LNCaP clone FGC (cell line): ENCODE measurements at regions not wholly inside any gene's neighbourhood (a gene's known extent, or its start where the extent isn't known, plus 50 kb on each side); places are given as distances from the start of the nearest gene placed in this dataset.

ENCODE experiments used
- DNase-seq: peaks from one replicate; pipeline ENCODE4 v3.0.0-alpha.2; 2011; ENCODE audit warnings: low read depth
- H3K4me3 ChIP-seq: 2 replicates; pipeline ENCODE4 v1.5.1; 2011; ENCODE audit warnings: mild to moderate bottlenecking, low read depth, low read length, control low read depth
- TF ChIP-seq, protein P1 (sequence below): IDR thresholded peaks from 2 replicates; pipeline ENCODE4 v1.5.1; 2012; ENCODE audit warnings: mild to moderate bottlenecking; ENCODE audit not compliant: control insufficient read depth, insufficient read depth; ENCODE audit errors: extremely low read depth

DNA sequence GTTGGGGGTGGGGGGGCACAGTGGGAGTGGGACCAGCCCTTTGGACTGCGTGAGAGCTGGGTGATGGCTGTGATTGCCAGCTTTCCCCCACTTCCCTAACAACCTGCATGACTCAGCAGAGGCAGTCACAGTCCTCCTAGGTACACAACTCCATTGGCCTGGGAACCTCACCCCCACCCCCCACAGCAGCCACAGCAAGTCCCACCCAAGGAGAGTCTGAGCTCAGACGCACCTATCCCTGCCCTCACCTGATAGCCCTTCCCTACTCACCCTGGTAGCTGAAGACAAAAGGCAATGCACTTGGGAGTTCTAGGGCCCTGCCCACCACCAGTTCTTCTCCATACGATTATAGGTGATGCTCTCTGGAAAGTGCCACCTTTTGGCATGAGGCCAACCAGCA is 188.9 kb downstream of the ZNF648 start:
- H3K4me3 ChIP-seq = no peak overlapping the region
- TF ChIP-seq, protein P1, sequence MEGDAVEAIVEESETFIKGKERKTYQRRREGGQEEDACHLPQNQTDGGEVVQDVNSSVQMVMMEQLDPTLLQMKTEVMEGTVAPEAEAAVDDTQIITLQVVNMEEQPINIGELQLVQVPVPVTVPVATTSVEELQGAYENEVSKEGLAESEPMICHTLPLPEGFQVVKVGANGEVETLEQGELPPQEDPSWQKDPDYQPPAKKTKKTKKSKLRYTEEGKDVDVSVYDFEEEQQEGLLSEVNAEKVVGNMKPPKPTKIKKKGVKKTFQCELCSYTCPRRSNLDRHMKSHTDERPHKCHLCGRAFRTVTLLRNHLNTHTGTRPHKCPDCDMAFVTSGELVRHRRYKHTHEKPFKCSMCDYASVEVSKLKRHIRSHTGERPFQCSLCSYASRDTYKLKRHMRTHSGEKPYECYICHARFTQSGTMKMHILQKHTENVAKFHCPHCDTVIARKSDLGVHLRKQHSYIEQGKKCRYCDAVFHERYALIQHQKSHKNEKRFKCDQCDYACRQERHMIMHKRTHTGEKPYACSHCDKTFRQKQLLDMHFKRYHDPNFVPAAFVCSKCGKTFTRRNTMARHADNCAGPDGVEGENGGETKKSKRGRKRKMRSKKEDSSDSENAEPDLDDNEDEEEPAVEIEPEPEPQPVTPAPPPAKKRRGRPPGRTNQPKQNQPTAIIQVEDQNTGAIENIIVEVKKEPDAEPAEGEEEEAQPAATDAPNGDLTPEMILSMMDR = no peak
- DNase-seq = no peak

DNA sequence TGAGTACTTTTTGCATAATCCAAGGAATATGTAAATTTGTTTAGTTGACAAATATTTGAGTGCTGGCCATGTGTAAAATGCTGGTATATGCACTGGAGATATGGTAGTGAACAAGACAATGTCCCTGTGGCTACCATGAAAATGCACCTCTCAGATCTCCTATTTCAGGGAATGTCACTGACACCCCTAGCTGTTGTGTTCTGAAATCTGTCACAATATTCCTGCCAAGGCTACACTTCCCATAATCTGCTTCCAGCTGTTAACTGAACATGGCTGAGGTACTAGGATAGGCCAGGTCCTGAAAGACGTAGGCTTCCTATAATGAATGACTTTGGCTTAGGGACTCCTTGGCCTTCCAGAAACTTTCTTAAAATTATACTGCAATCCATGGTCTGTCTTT is 197.8 kb downstream of the ZNF648 start:
- TF ChIP-seq, protein P1 = no peak
- DNase-seq = no peak
- no peak overlapping the region for H3K4me3 ChIP-seq

DNA sequence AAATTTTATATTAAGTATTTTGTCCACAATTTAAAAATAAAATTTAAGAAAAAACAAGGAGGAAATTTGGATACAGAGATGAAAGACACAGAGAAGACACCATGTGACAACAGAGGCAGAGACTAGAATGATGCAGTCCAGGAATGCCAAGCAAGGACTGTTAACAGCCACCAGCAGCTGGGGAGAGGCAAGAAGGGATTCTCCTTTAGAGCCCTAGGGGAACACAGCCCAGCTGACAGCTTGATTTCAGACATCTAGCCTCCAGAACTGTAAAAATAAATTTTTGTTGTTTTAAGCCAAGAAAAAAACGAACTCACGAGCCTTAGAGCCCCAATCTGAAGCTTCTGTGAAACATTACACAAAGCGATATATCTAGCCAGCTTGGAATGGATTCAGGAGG is 198.5 kb downstream of the ZNF648 start:
- DNase-seq = no peak
- H3K4me3 ChIP-seq = no peak overlapping the region
- TF ChIP-seq, protein P1 = no peak

DNA sequence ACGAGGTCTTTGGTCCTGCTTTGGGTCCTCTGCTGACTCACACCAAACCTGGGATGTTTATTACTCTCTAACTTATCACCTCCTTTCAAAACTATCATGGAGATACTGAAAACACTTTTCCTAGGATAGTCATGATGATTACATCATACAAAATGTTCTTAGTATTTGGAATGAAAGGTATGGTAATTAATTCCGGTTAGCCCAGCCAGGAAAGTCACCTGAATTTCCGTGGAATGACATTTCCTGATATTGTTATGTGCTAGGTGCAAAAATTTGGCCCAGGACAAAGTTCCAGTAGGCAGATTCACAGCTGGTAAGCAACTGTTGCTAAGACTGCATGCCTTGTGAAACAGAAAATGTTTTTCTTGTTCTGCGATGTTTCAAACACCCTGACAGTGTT is 203.4 kb downstream of the ZNF648 start:
- TF ChIP-seq, protein P1 = no peak
- DNase-seq = no peak
- no peak overlapping the region for H3K4me3 ChIP-seq
